Central memory CD4-positive, alpha-beta T cell (primary cell): ENCODE measurements at regions not wholly inside any gene's neighbourhood (a gene's known extent, or its start where the extent isn't known, plus 50 kb on each side); places are given as distances from the start of the nearest gene placed in this dataset.

Experiments
- DNase-seq: peaks from one replicate; pipeline ENCODE4 v3.0.0; 2022

- DNase-seq = no peak
Observed at GRCh38 chr3:15952543-15953175, 154.9 kb upstream of the ANKRD28 start.

DNA sequence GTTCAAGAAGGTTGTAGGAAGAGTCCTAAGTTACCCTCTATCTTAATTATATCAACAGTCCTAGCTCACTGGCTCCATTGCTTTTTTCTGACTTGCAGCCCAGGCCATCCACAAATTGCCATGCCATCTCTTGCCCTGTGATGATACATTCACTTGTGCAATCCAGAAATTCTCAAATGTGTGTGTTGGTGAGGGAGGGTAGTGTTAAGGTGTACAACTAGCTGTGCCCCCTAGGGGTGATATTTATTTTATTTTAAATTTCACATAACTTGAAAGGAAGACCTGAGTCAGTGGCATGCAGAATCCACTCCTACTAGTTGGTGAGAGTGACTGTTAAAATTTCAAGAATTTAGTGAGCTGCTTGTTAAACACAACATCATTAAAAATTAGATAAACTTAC, 156.1 kb upstream of the ANKRD28 start:
- DNase-seq = no peak

GRCh38 chr3:15955968-15956367, 158.2 kb upstream of the ANKRD28 start:
- DNase-seq = no peak

DNA sequence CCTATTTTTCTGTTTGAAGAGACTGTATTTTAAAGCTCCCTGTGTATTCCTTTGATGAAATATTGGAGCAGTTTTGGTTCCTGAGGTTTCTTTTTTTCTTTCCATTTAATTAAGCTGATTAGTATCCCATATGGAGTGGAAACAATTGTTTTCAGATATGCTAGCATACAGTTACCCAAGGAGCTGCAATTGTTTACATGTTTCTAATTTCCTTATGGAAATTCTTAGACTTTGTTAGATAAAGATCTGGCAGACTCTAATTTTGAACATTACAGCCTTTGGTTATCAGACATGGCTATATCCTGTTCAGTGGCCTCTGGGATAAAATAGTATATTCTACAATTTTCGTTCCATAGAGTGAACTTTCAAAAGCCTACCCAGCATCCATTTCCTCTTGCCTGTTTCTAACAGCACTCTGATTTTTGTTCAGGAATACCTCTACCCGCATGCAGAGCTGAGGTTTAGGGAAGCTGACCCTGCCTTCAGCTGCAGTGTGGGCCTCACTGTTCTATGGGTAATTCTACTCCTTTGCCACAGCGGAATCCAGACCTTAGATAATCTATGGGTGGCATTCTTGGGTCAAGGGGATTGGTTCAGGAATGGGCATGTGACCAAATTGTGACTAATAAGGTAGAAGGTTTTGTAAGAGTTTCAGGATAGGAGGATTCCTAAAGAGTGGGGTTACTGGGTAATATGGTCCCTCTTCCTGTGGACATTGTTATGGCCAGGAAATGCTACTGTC, 161.1 kb upstream of the ANKRD28 start:
- DNase-seq = no peak

DNA sequence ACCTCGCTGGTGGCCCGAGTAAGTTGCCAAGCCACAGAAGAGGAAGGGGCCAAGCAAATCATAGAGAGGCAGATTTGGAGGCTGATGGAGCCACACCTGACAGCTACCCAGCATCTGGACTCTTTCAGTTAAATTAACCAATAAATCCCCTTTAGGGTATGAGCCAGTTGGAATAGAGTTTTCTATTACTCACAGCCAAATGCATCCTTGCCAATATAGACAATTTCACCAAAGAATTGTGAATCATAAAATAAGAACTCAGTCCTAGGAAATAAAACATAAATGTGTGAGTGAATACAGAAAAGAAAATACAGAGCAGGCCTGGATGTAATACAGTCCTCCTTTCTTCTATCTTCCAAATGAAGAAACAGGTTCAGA, 161.6 kb upstream of the ANKRD28 start:
- DNase-seq = no peak

- DNase-seq = no peak
Observed at GRCh38 chr3:15964605-15965442, 167.0 kb upstream of the ANKRD28 start.

DNA sequence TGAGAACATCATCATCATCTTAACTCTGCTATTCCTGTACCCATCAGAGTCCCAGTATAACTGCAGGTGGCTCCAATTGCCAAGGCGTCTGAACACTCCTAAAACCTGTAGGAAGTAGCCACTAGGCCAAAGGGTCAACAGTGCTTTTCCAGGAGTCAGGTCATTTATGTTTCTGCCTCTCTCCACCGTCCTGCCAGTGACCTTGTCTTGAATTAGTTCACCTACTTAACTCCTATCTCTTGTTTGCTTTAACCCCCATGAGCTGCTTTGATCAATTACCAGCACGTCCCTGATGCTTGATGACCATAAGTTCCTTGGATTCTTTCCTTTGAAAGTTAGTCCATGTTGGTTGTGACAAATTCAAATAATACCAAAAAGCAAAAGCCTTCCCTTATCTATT, 169.8 kb upstream of the ANKRD28 start:
- no peak for DNase-seq

DNA sequence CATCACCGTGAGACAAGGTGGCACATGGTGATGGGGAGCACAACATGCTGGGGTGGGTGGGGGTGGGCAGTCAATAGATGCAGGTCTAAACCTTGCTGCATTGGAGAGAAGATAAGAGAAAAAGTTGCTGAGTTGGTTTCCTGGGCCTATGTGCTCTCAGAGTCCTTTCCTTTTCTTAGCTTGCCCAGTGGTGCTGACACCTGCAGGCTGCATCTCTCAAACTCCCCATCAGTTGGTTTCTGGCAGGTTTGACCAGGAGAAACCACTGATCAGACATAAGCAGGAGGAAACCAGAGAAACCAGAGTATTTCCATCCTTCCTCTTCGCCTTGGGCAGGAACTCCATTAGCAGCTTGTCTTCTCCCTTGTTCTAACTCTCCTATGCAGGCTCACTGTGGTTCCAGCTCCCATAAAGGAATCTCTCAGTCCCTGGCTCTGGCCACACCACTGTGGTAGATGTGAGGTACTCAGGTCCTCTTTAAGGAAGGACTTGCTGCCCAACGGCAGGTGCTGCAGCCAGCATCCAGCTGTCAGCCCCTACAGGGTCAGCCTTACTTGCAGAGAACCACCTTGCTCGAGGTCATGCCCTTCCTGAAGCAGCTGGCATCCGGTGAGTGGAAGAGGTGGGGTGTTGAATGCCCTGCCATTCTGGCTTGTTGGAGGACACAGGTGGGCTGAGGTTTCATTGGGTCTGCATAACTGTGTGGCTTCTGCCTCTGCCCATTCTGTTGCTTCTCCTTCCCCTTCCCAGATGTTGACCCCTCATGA, 172.3 kb upstream of the ANKRD28 start:
- no peak for DNase-seq

DNA sequence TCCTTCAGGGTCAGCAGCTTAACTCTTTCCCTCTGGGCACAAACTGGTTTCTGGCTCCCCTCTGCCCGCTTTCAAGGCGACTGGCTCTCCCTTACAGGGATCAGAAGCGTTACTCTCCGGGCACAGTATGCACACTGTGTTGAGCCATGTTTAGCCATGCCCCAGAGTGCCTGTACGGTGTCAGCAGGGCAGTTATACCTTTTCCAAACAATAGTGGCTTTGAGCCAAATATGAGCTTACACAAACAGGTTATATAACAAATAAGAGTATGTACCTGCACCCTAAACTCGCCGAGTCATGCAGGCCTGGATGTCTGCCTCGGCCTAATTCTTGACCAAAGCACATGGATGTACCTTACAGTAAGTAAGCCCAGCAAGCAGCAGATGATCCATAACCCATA, 175.6 kb upstream of the ANKRD28 start:
- no peak for DNase-seq

- DNase-seq = no peak
Observed at GRCh38 chr3:15973940-15974339, 176.2 kb upstream of the ANKRD28 start.

DNA sequence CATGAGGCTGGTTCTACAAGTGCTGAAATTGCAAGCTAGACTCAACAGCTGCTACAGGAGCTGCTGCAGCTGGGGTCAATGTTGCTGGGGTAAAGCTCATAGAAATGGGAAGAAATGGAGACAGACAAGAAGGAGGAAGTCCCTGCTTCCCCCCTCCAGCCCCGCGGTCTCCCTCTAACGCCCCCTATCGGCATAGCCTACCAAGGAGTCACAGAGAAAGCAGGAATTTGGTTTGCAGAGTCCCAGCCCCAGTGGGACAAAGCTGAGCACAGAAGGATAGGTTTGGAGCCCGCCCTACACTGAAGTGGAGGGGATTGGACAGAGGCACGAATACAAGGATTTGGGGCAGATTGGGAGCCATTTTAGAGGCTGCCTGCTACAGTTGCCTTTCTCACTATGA, 176.9 kb upstream of the ANKRD28 start:
- no peak for DNase-seq

DNA sequence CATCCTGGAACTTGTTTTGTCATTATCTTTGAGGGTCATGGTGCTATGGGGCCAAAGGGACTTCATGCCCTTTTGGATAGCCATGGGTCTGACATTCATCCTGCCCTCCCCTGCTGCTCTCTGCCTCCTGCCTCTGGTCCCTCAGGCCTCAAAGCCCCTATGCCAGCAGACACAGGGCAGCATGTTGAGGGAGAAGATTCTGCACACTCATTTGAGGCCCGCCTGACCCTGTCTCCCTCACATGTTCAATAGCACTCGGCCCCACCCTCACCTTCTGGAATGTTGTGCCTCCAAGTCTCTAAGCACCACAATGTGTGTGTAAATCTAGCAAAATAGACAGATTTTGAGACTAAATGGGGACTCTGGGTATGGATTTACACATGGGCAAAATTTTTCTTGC, 178.7 kb upstream of the ANKRD28 start:
- DNase-seq = no peak

DNA sequence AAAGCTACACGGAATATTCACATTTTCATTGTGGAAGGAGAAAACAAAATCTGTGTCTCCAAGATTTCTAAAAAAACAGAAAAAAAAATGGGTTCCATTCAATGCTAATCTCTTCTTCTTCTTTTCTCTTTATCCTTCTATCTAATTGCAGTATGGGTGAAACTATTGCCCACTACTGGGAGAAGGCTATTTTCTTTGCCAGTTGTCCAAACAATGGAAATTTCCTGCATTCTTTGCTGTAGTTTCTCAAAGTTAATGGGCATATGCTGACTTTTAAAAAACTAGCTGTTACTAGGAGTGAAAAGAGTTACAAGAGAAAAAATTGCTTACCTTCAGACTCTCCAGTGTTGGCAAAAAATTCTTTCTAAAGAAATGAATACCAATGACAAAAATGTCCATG, 179.3 kb upstream of the ANKRD28 start:
- no peak for DNase-seq

GRCh38 chr3:15977598-15978232, 179.9 kb upstream of the ANKRD28 start:
- DNase-seq = no peak

- no peak for DNase-seq
Observed at GRCh38 chr3:15978801-15979200, 181.0 kb upstream of the ANKRD28 start.

DNA sequence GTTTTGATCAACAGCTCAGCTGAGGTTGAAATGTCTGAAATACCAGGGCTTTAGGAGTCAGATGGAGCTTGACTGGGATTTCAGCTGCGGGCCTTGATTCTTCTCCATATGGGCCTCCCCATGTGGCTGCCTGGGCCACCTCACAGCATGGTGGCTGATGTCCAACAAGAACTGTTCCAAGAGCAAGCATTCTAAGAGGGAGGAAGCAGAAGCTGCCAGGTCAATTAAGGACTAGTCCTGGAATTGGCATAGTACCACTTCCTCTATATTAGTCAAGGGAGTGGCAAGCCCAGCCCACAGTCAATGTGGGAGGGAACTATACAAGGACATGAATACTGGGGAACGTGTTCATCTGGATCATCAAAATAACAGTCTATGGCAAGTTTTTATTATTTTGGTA, 181.7 kb upstream of the ANKRD28 start:
- DNase-seq = no peak

- DNase-seq = no peak
Observed at GRCh38 chr3:15979900-15980299, 182.1 kb upstream of the ANKRD28 start.

- DNase-seq = no peak
Observed at GRCh38 chr3:15982243-15982642, 184.5 kb upstream of the ANKRD28 start.

DNA sequence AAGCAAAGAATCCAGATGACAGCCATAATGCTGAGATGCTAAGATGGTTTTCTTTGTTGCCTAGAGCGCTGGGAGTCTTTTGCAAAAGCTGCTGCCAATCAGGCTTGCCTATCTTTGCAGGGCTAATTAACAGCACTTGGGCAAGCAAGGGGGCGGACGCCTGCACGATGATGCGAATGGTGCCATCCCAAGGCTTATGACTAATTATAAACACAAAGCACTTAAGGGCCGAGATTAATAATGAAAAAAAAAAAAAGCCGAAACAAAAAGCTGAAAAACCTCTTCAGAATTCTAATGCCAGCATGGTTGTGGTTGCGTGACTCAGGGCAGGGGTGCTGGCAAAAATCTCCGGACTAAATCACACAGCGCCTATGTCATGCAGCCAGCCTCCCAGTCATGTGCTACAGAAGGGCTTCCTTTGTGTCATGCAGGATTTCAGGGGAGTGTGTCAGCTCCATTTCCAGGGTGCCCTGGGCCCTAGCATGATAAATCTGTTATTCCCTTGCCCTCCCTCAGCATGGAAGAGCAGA, 185.0 kb upstream of the ANKRD28 start:
- DNase-seq = no peak

- no peak for DNase-seq
Observed at GRCh38 chr3:15983232-15983631, 185.5 kb upstream of the ANKRD28 start.

- DNase-seq = no peak
Observed at GRCh38 chr3:15983693-15984092, 185.9 kb upstream of the ANKRD28 start.

DNA sequence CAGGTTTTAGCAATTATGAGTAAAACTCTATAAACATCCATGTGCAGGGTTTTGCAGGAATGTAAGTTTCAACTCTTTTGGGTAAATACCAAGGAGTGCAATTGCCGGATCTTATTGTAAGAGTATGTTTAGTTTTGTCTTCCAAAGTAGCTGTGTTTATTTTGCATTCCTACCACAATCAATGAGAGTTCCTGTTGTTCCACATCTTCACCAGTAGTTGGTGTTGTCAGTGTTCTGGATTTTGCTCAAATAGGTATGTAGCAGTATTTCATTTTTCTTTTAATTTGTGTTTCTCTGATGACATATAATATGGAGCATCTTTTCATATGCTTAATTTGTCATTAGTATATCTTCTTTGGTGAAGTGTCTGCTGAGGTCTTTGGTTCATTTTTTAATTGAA, 185.1 kb upstream of the GALNT15 start:
- no peak for DNase-seq
